ENCODE measurements at regions not wholly inside any gene's neighbourhood (a gene's known extent, or its start where the extent isn't known, plus 50 kb on each side); places are given as distances from the start of the nearest gene placed in this dataset.
A peak's percentile ranks its signal among the peaks of the same experiment; 100 is the strongest.

DNA sequence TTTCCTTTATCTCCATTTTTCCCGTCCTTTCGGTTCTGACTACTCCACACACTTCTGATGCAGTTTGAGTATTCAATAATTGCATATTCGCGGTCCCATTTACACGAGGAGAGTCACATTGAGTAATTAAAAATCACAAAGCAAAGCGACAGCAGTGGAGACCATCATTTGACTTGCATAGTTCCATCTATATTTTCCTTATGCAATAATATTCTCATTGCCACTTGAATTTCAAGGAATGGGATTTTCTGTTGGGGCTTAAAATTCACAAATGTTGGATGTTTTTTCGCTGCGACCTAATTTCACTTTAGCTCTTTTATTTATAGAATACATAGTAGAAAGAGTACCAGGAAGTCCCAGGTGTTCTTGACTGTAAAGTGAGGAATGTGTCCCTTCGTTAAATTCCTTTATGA, 186.8 kb downstream of the ZEB2 start:
- no peak for TF ChIP-seq CTCF (IDR thresholded peaks at IDR 0.05)
- Histone ChIP-seq H3K4me3 (replicated peaks in 1 of 3; ENCODE audit: low read depth in 2 of 3, low read length in 3 of 3) (peak overlapping the region; percentile 47 to 79 (median 65)), H3K4me1 (ENCODE audit: control insufficient read depth in 1 of 2, insufficient read depth in 2 of 2, low read length in 2 of 2) (peaks cover 16 to 20% of the 10 kb centered on the region in 2 donors), H3K27ac (ENCODE audit: low read depth in 1 of 2, low read length in 2 of 2) (peak overlapping the region in 1 of 2 donors; percentile 60), H4K20me1 (ENCODE audit: insufficient read depth, low read length) (no peaks in the 10 kb centered on the region), H3K4me2 (replicated peaks; ENCODE audit: extremely low read depth, low read length, poor library complexity, severe bottlenecking) (peak overlapping the region; percentile 95), H2AFZ (ENCODE audit: insufficient read depth, low read depth, low read length, poor library complexity, severe bottlenecking) (peak overlapping the region; percentile 96), H3K27me3 (ENCODE audit: control insufficient read depth in 2 of 2, insufficient read depth in 2 of 2, low read length in 2 of 2) (peaks cover 16% of the 10 kb centered on the region in 2 donors), H3K9me3 (replicated peaks in 1 of 2; ENCODE audit: control insufficient read depth in 1 of 2, insufficient read depth in 1 of 2, low read length in 2 of 2) (no peaks in the 10 kb centered on the region), H3K79me2 (ENCODE audit: insufficient read depth, low read length) (peaks cover 8% of the 10 kb centered on the region), H3K9ac (ENCODE audit: insufficient read depth, low read length, poor library complexity, severe bottlenecking) (peak overlapping the region; percentile 69), H3K36me3 (replicated peaks in 1 of 2; ENCODE audit: control insufficient read depth in 1 of 2, insufficient read depth in 2 of 2, low read length in 2 of 2) (no peaks in the 10 kb centered on the region)
- no peak for DNase-seq
- Mint-ChIP-seq H3K27me3 (ENCODE audit: low read depth in 3 of 3) (peaks cover 3 to 19% (median 11%) of the 10 kb centered on the region in 3 donors), H3K27ac (peak overlapping the region; percentile 68 to 93 (median 86)), H3K9me3 (peaks cover 0 to 6% (median 0%) of the 10 kb centered on the region in 7 donors), H3K36me3 (peaks cover 0 to 1% of the 10 kb centered on the region in 2 donors), H3K4me1 (peaks cover 21% of the 10 kb centered on the region), H3K4me3 (peak overlapping the region; percentile 90 to 93)
- intact Hi-C loops (cut with micrococcal nuclease): no loop called here
- 63% methylated on average over 4 of the region's 9 CpGs for WGBS (ENCODE audit: insufficient coverage)

GRCh38 chr2:144332356-144333142, 187.4 kb downstream of the ZEB2 start:
- H3K79me2 ChIP-seq (ENCODE audit: insufficient read depth, low read length): peaks cover 8% of the 10 kb centered on the region
- peaks cover 0 to 3% (median 0%) of the 10 kb centered on the region in 7 donors for H3K9me3 Mint-ChIP-seq
- no peak for TF ChIP-seq CTCF (IDR thresholded peaks at IDR 0.05)
- H3K27ac ChIP-seq (ENCODE audit: low read depth in 1 of 2, low read length in 2 of 2): peak overlapping the region; percentile 37 to 71
- peak overlapping the region; percentile 96 for H2AFZ ChIP-seq (ENCODE audit: insufficient read depth, low read depth, low read length, poor library complexity, severe bottlenecking)
- peaks cover under 1 to 1% of the 10 kb centered on the region in 2 donors for H3K36me3 Mint-ChIP-seq
- peaks cover 21% of the 10 kb centered on the region for H3K4me1 Mint-ChIP-seq
- intact Hi-C loops (cut with micrococcal nuclease): no loop called here
- peaks cover 16 to 20% of the 10 kb centered on the region in 2 donors for H3K4me1 ChIP-seq (ENCODE audit: control insufficient read depth in 1 of 2, insufficient read depth in 2 of 2, low read length in 2 of 2)
- WGBS (ENCODE audit: insufficient coverage): 2% methylated on average over 68 of the region's 77 CpGs
- DNase-seq: peak; percentile 83 to 86 (median 86)
- no peaks in the 10 kb centered on the region for H3K9me3 ChIP-seq (replicated peaks in 1 of 2; ENCODE audit: control insufficient read depth in 1 of 2, insufficient read depth in 1 of 2, low read length in 2 of 2)
- no peaks in the 10 kb centered on the region for H4K20me1 ChIP-seq (ENCODE audit: insufficient read depth, low read length)
- H3K27ac Mint-ChIP-seq: peak overlapping the region; percentile 68 to 93 (median 86)
- peaks cover 3 to 19% (median 11%) of the 10 kb centered on the region in 3 donors for H3K27me3 Mint-ChIP-seq (ENCODE audit: low read depth in 3 of 3)
- peaks cover 16% of the 10 kb centered on the region in 2 donors for H3K27me3 ChIP-seq (ENCODE audit: control insufficient read depth in 2 of 2, insufficient read depth in 2 of 2, low read length in 2 of 2)
- no peaks in the 10 kb centered on the region for H3K36me3 ChIP-seq (replicated peaks in 1 of 2; ENCODE audit: control insufficient read depth in 1 of 2, insufficient read depth in 2 of 2, low read length in 2 of 2)
- H3K9ac ChIP-seq (ENCODE audit: insufficient read depth, low read length, poor library complexity, severe bottlenecking): peak overlapping the region; percentile 69
- peak overlapping the region; percentile 95 for H3K4me2 ChIP-seq (replicated peaks; ENCODE audit: extremely low read depth, low read length, poor library complexity, severe bottlenecking)
- peak overlapping the region; percentile 51 to 87 (median 74) for H3K4me3 ChIP-seq (replicated peaks in 1 of 3; ENCODE audit: low read depth in 2 of 3, low read length in 3 of 3)
- H3K4me3 Mint-ChIP-seq: peak overlapping the region; percentile 90 to 93

Measured in CD14-positive monocyte (primary cell).